ENCODE measurements at regions not wholly inside any gene's neighbourhood (a gene's known extent, or its start where the extent isn't known, plus 50 kb on each side); places are given as distances from the start of the nearest gene placed in this dataset.

- TF ChIP-seq SPI1 (IDR thresholded peaks at IDR 0.05; ENCODE audit: borderline replicate concordance, low read depth) (no peak), CTCF (IDR thresholded peaks at IDR 0.05; ENCODE audit: insufficient read depth, low read length) (no peak), POLR2AphosphoS5 (IDR thresholded peaks at IDR 0.05; ENCODE audit: low read depth) (no peak), REST (IDR thresholded peaks at IDR 0.05; ENCODE audit: insufficient replicate concordance, low read depth) (no peak), GABPA (IDR thresholded peaks at IDR 0.05; ENCODE audit: low read depth) (no peak)
- Histone ChIP-seq H3K27me3 (ENCODE audit: insufficient read depth, poor library complexity, severe bottlenecking) (no peaks in the 10 kb centered on the region), H3K4me3 (replicated peaks; ENCODE audit: insufficient read depth, low read length) (no peak overlapping the region), H3K27ac (replicated peaks) (no peak overlapping the region)
- no peak for DNase-seq (ENCODE audit: low read depth in 1 of 2, low spot score in 1 of 2)
Measured at GRCh38 chr3:17825298-17825697, 82.9 kb upstream of the TBC1D5 start.

- DNase-seq (ENCODE audit: low read depth in 1 of 2, low spot score in 1 of 2): no peak
- H3K4me3 ChIP-seq (replicated peaks; ENCODE audit: insufficient read depth, low read length): no peak overlapping the region
- H3K27ac ChIP-seq (replicated peaks): no peak overlapping the region
- no peaks in the 10 kb centered on the region for H3K27me3 ChIP-seq (ENCODE audit: insufficient read depth, poor library complexity, severe bottlenecking)
- no peak for TF ChIP-seq CTCF (IDR thresholded peaks at IDR 0.05; ENCODE audit: insufficient read depth, low read length)
- TF ChIP-seq GABPA (IDR thresholded peaks at IDR 0.05; ENCODE audit: low read depth): no peak
- no peak for TF ChIP-seq POLR2AphosphoS5 (IDR thresholded peaks at IDR 0.05; ENCODE audit: low read depth)
- TF ChIP-seq REST (IDR thresholded peaks at IDR 0.05; ENCODE audit: insufficient replicate concordance, low read depth): no peak
- TF ChIP-seq SPI1 (IDR thresholded peaks at IDR 0.05; ENCODE audit: borderline replicate concordance, low read depth): no peak
Measured at GRCh38 chr3:17823816-17824215, 81.4 kb upstream of the TBC1D5 start.

DNA sequence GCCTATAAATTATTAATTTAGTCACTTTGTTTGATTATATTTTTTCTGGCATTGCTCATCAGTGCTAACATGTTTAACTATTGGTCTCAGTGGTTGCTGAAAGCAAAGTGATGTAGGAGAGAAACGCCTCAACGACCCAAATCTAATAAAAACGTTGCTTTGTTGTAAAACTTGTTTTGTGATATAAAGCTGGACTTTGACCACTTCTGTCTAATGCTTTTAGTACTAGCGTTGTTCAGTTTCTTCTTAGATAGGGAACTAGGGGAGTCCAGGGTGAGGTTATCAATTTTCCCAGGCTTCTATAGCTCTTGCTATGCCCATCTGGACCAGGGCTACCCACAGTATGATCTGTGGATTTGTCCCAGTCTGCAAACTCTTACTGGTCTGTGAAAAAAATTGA is 80.6 kb upstream of the TBC1D5 start:
- DNase-seq (ENCODE audit: low read depth in 1 of 2, low spot score in 1 of 2): no peak
- Histone ChIP-seq H3K4me3 (replicated peaks; ENCODE audit: insufficient read depth, low read length) (no peak overlapping the region), H3K27me3 (ENCODE audit: insufficient read depth, poor library complexity, severe bottlenecking) (no peaks in the 10 kb centered on the region), H3K27ac (replicated peaks) (no peak overlapping the region)
- TF ChIP-seq POLR2AphosphoS5 (IDR thresholded peaks at IDR 0.05; ENCODE audit: low read depth) (no peak), SPI1 (IDR thresholded peaks at IDR 0.05; ENCODE audit: borderline replicate concordance, low read depth) (no peak), GABPA (IDR thresholded peaks at IDR 0.05; ENCODE audit: low read depth) (no peak), CTCF (IDR thresholded peaks at IDR 0.05; ENCODE audit: insufficient read depth, low read length) (no peak), REST (IDR thresholded peaks at IDR 0.05; ENCODE audit: insufficient replicate concordance, low read depth) (no peak)

Measured in HL-60 (cell line).